ENCODE measurements at regions not wholly inside any gene's neighbourhood (a gene's known extent, or its start where the extent isn't known, plus 50 kb on each side); places are given as distances from the start of the nearest gene placed in this dataset.

DNA sequence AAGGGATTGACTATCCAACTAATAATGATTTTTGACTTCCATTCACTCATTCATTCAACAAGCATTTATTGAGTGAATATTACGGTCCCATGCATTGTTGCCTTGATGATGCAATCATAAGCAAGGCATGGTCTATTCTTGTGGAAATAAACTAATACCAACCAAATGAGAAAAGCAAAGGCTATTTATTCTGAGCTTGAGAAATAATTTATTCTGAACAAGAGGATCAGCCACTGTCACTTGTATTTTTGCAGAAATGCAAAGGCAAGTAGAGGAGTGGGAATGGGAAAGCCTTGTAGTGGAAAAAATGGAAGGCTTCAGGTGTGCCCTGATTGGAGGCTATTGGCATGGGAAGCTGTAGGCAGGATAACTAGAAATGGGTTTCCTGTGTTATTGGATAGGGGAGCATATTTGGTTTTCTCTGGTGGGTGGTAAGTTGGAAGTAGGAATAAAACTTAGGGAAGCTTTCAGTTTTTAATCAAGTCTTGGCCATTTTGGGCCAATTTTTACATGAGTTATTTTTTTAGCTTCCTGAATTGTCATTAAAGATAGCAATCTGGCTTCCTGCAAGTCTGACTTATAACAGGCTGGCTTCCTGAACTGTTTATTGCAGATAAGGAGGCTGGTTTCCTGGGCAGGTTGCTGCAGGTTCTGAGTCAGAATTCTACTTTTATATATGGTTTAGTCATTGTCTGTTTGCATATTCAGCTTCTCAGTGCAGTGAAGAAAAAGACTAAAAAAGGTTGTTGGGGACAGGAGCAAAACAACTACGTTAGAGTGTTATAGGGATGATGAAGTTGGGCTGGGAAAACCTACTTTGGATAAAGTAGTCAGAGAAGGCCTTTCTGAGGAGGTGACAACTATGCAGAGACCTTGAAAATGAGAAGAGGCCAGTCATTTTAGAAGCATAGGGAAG, 106.7 kb downstream of the APIP start (continued):
- TF ChIP-seq ELF4 (CRISPR knock-in tag; IDR thresholded peaks at IDR 0.05; ENCODE audit: borderline replicate concordance), result no peak
- TF ChIP-seq ZNF230 (CRISPR knock-in tag; IDR thresholded peaks at IDR 0.05), result no peak

DNA sequence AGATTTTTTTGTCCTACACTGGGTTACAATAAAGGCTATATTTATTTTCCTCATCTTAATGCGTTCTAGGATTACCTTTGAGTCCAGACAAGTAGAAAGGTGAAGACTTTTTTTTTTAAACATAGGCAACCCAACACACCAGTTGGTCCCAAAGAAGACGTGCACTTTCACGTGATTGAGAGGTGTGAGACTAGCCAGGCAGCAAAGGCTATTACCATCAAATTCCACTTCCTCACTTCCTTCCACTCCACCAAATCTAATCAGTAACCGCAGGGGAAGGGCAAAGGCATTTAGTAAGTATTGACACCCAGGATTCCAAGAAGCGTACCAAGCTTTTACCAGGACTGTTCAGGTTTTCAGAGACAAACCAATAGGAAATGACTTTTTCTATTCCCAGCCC, 109.3 kb downstream of the APIP start:
- Histone ChIP-seq H3K9me3 (ENCODE audit: low read length) (no peaks in the 10 kb centered on the region; the same call in 1 of the 2 replicates), H3K4me3 (replicated peaks in 1 of 3; ENCODE audit: insufficient read depth in 1 of 3, low read depth in 2 of 3, low read length in 3 of 3) (no peak overlapping the region), H3K36me3 (replicated peaks in 1 of 2; ENCODE audit: control insufficient read depth in 1 of 2, insufficient read depth in 2 of 2, low read length in 2 of 2) (no peaks in the 10 kb centered on the region), H3K4me1 (ENCODE audit: insufficient read depth, low read length) (peaks cover 14% of the 10 kb centered on the region), H3K27me3 (ENCODE audit: control insufficient read depth in 1 of 2, insufficient read depth in 2 of 2, low read length in 2 of 2) (no peaks in the 10 kb centered on the region), H4K20me1 (ENCODE audit: insufficient read depth, low read length) (no peaks in the 10 kb centered on the region), H3K9ac (ENCODE audit: insufficient read depth, low read depth, low read length) (no peak overlapping the region), H3K4me2 (ENCODE audit: low read depth, low read length) (no peak overlapping the region), H2AFZ (ENCODE audit: low read length) (no peak overlapping the region), H3K79me2 (ENCODE audit: insufficient read depth, low read length) (no peaks in the 10 kb centered on the region), H3K27ac (ENCODE audit: extremely low read length, insufficient read depth, low read length) (no peak overlapping the region)
- in situ Hi-C loops (cut with HindIII; ENCODE audit: extremely low pct_ligation_motif_present, low pct_unique_long_range_greater_than_20kb), result no loop called here
- DNase-seq (ENCODE audit: low spot score) (no peak), ATAC-seq (no peak), FAIRE-seq (no peak)
- POLR2A ChIA-PET, result no interaction called here
- CTCF ChIA-PET (ENCODE audit: low intra/inter-chr PET ratio, low total read pairs), result no interaction called here
- intact Hi-C loops (cut with micrococcal nuclease; ENCODE audit: unreplicated experiment), result no loop called here
- no TSS peak for BruUV-seq (replicated peaks)
- WGBS (ENCODE audit: low lambda C conversion rate), result 94% methylated on average over 5 of the region's 5 CpGs
- TF ChIP-seq GABPA (IDR thresholded peaks at IDR 0.05; ENCODE audit: low read depth, low read length) (no peak), GABPA (CRISPR knock-in tag; IDR thresholded peaks at IDR 0.05; ENCODE audit: low read depth) (no peak), IKZF4 (CRISPR knock-in tag; IDR thresholded peaks at IDR 0.05; ENCODE audit: borderline replicate concordance, low read depth, not compliant biosample characterization) (no peak), ZNF672 (CRISPR knock-in tag; IDR thresholded peaks at IDR 0.05) (no peak), MATR3 (CRISPR knock-in tag; IDR thresholded peaks at IDR 0.05) (no peak), NFKBIZ (CRISPR knock-in tag; IDR thresholded peaks at IDR 0.05) (no peak), SOX13 (IDR thresholded peaks at IDR 0.05) (no peak), SOX13 (CRISPR knock-in tag; conservative IDR thresholded peaks at IDR 0.05 in 1 of 2, IDR thresholded peaks at IDR 0.05 in 1 of 2) (no peak), TBP (CRISPR knock-in tag; IDR thresholded peaks at IDR 0.05) (no peak), CEBPG (CRISPR knock-in tag; IDR thresholded peaks at IDR 0.05) (no peak), ZNF709 (CRISPR knock-in tag; IDR thresholded peaks at IDR 0.05) (no peak), ZNF747 (CRISPR knock-in tag; IDR thresholded peaks at IDR 0.05; ENCODE audit: borderline replicate concordance) (no peak), ZNF468 (CRISPR knock-in tag; IDR thresholded peaks at IDR 0.05) (no peak), NCOA1 (CRISPR knock-in tag; IDR thresholded peaks at IDR 0.05) (no peak), ZNF816 (CRISPR knock-in tag; IDR thresholded peaks at IDR 0.05; ENCODE audit: borderline replicate concordance) (no peak), HMG20A (CRISPR knock-in tag; IDR thresholded peaks at IDR 0.05; ENCODE audit: borderline replicate concordance) (no peak), SSRP1 (CRISPR knock-in tag; IDR thresholded peaks at IDR 0.05) (no peak), SRSF9 (IDR thresholded peaks at IDR 0.05; ENCODE audit: borderline replicate concordance, insufficient read depth, low read depth, low read length, poor library complexity, severe bottlenecking) (no peak)
- TF ChIP-seq, protein P1, sequence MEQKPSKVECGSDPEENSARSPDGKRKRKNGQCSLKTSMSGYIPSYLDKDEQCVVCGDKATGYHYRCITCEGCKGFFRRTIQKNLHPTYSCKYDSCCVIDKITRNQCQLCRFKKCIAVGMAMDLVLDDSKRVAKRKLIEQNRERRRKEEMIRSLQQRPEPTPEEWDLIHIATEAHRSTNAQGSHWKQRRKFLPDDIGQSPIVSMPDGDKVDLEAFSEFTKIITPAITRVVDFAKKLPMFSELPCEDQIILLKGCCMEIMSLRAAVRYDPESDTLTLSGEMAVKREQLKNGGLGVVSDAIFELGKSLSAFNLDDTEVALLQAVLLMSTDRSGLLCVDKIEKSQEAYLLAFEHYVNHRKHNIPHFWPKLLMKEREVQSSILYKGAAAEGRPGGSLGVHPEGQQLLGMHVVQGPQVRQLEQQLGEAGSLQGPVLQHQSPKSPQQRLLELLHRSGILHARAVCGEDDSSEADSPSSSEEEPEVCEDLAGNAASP (CRISPR knock-in tag; IDR thresholded peaks at IDR 0.05; ENCODE audit: borderline replicate concordance), result no peak
